ENCODE measurements at regions not wholly inside any gene's neighbourhood (a gene's known extent, or its start where the extent isn't known, plus 50 kb on each side); places are given as distances from the start of the nearest gene placed in this dataset.

- Histone ChIP-seq H3K4me1 (no peaks in the 10 kb centered on the region), H3K4me3 (no peak overlapping the region), H3K27me3 (no peaks in the 10 kb centered on the region), H3K9me3 (no peaks in the 10 kb centered on the region), H3K27ac (no peak overlapping the region), H3K36me3 (no peaks in the 10 kb centered on the region)
- DNase-seq (ENCODE audit: low spot score in 2 of 2), result peak in 1 of 2 donors; percentile 38
- intact Hi-C loops (cut with DNase I), result no loop called here
- no peak for TF ChIP-seq CTCF (IDR thresholded peaks at IDR 0.05)
These were observed 57.8 kb upstream of the NKX1-1 start for GRCh38 chr4:1463927-1464540.

GRCh38 chr4:1463088-1463926 lies 57.1 kb upstream of the NKX1-1 start:
- H3K9me3 ChIP-seq, result no peaks in the 10 kb centered on the region
- H3K27ac ChIP-seq, result no peak overlapping the region
- intact Hi-C loops (cut with DNase I), result no loop called here
- no peak for TF ChIP-seq CTCF (IDR thresholded peaks at IDR 0.05)
- H3K4me1 ChIP-seq, result no peaks in the 10 kb centered on the region
- no peaks in the 10 kb centered on the region for H3K36me3 ChIP-seq
- H3K4me3 ChIP-seq, result no peak overlapping the region
- DNase-seq (ENCODE audit: low spot score in 2 of 2), result peak in 1 of 2 donors; percentile 60
- H3K27me3 ChIP-seq, result no peaks in the 10 kb centered on the region

- Histone ChIP-seq H3K36me3 (no peaks in the 10 kb centered on the region), H3K4me1 (no peaks in the 10 kb centered on the region), H3K9me3 (no peaks in the 10 kb centered on the region), H3K4me3 (no peak overlapping the region), H3K27ac (no peak overlapping the region), H3K27me3 (no peaks in the 10 kb centered on the region)
- no peak for TF ChIP-seq CTCF (IDR thresholded peaks at IDR 0.05)
- intact Hi-C loops (cut with DNase I), result no loop called here
- no peak for DNase-seq (ENCODE audit: low spot score in 2 of 2)
These were observed 56.5 kb upstream of the NKX1-1 start for GRCh38 chr4:1462768-1463075.

GRCh38 chr4:1462009-1462767 lies 55.9 kb upstream of the NKX1-1 start:
- no peak overlapping the region for H3K27ac ChIP-seq
- no peaks in the 10 kb centered on the region for H3K9me3 ChIP-seq
- no peaks in the 10 kb centered on the region for H3K27me3 ChIP-seq
- H3K4me1 ChIP-seq, result no peaks in the 10 kb centered on the region
- TF ChIP-seq CTCF (IDR thresholded peaks at IDR 0.05), result no peak
- peak in 1 of 2 donors; percentile 33 for DNase-seq (ENCODE audit: low spot score in 2 of 2)
- intact Hi-C loops (cut with DNase I), result no loop called here
- H3K36me3 ChIP-seq, result no peaks in the 10 kb centered on the region
- H3K4me3 ChIP-seq, result no peak overlapping the region

GRCh38 chr4:1460967-1461868 lies 55.0 kb upstream of the NKX1-1 start:
- intact Hi-C loops (cut with DNase I), result no loop called here
- Histone ChIP-seq H3K36me3 (no peaks in the 10 kb centered on the region), H3K27me3 (no peaks in the 10 kb centered on the region), H3K4me1 (no peaks in the 10 kb centered on the region), H3K4me3 (no peak overlapping the region), H3K9me3 (no peaks in the 10 kb centered on the region), H3K27ac (no peak overlapping the region)
- no peak for TF ChIP-seq CTCF (IDR thresholded peaks at IDR 0.05)
- peak in 1 of 2 donors; percentile 45 for DNase-seq (ENCODE audit: low spot score in 2 of 2)

Data from ascending aorta (tissue), 2 donors.